HL-60/S4 treated with phorbol 12-myristate 13-acetate at 8.2 ng/mL for 4 days and 3 days (cell line): ENCODE measurements at regions not wholly inside any gene's neighbourhood (a gene's known extent, or its start where the extent isn't known, plus 50 kb on each side); places are given as distances from the start of the nearest gene placed in this dataset.

Experiments
- in situ Hi-C: fragments of 300-500 bp; cut with MboI; formaldehyde crosslinking; loops from 2 replicates; pipeline ENCODE4 v1.15.0; 2022; ENCODE audit warnings: low sequenced_read_pairs

GRCh38 chr7:131190146-131190545 lies 137.5 kb upstream of the MKLN1 start:
- in situ Hi-C loops: no loop called here

- in situ Hi-C loops: no loop called here
Observed at GRCh38 chr7:131190581-131190980, 137.1 kb upstream of the MKLN1 start.

- in situ Hi-C loops: no loop called here
Observed at GRCh38 chr7:131194070-131194865, 133.4 kb upstream of the MKLN1 start.

- in situ Hi-C loops: no loop called here
Observed at GRCh38 chr7:131196803-131197202, 130.9 kb upstream of the MKLN1 start.

- in situ Hi-C loops: no loop called here
Observed at GRCh38 chr7:131197920-131198615, 129.6 kb upstream of the MKLN1 start.

GRCh38 chr7:131202451-131202850 lies 125.2 kb upstream of the MKLN1 start:
- in situ Hi-C loops: no loop called here

GRCh38 chr7:131203291-131203976 lies 124.2 kb upstream of the MKLN1 start:
- in situ Hi-C loops: no loop called here

- in situ Hi-C loops: no loop called here
Observed at GRCh38 chr7:131208777-131209176, 118.9 kb upstream of the MKLN1 start.

GRCh38 chr7:131210618-131211017 lies 117.1 kb upstream of the MKLN1 start:
- in situ Hi-C loops: no loop called here

GRCh38 chr7:131211500-131211899 lies 116.2 kb upstream of the MKLN1 start:
- in situ Hi-C loops: no loop called here

GRCh38 chr7:131212114-131212513 lies 115.6 kb upstream of the MKLN1 start:
- in situ Hi-C loops: no loop called here

GRCh38 chr7:131218727-131219128 lies 108.9 kb upstream of the MKLN1 start:
- in situ Hi-C loops: no loop called here

GRCh38 chr7:131219312-131220041 lies 108.2 kb upstream of the MKLN1 start:
- in situ Hi-C loops: no loop called here

- in situ Hi-C loops: no loop called here
Observed at GRCh38 chr7:131221061-131221460, 106.6 kb upstream of the MKLN1 start.

GRCh38 chr7:131222171-131222570 lies 105.5 kb upstream of the MKLN1 start:
- in situ Hi-C loops: no loop called here

GRCh38 chr7:131223151-131223550 lies 104.5 kb upstream of the MKLN1 start:
- in situ Hi-C loops: no loop called here

- in situ Hi-C loops: no loop called here
Observed at GRCh38 chr7:131224996-131225395, 102.7 kb upstream of the MKLN1 start.

GRCh38 chr7:131225619-131226513 lies 101.8 kb upstream of the MKLN1 start:
- in situ Hi-C loops: no loop called here

GRCh38 chr7:131226514-131226865 lies 101.2 kb upstream of the MKLN1 start:
- in situ Hi-C loops: no loop called here
